DND-41 (cell line): ENCODE measurements at regions not wholly inside any gene's neighbourhood (a gene's known extent, or its start where the extent isn't known, plus 50 kb on each side); places are given as distances from the start of the nearest gene placed in this dataset.

Source experiments
- EZH2 ChIP-seq: IDR thresholded peaks from 3 replicates; pipeline ENCODE4 v1.6.1; 2012; ENCODE audit warnings: borderline replicate concordance, low read depth, mild to moderate bottlenecking, moderate library complexity, low read length, inconsistent platforms; ENCODE audit not compliant: severe bottlenecking
- TF ChIP-seq, protein P1 (sequence below): IDR thresholded peaks from 2 replicates; pipeline ENCODE4 v1.5.1; 2012; ENCODE audit warnings: borderline replicate concordance, low read length, moderate library complexity, mild to moderate bottlenecking; ENCODE audit not compliant: poor library complexity, severe bottlenecking; ENCODE audit errors: extremely low read depth

DNA sequence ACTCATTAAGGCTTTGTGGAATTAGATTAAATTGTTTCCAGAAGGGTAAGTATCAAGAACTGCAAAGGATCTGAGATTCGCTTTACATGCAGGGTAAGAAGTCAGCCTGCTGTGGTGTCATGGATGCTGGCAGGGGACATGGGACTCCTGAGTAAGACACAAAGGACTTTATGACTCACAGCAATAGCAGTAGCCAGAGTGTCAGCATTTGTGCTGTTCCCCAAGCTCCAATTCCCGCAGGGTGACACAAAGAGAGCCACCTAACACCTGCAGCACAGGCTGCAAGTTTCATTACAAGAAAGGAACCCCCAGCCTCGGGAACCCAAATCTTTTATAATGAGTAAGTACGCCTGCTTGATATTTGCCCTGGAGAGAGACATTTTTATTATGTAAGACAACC lies 298.1 kb upstream of the POU3F1 start:
- TF ChIP-seq, protein P1, sequence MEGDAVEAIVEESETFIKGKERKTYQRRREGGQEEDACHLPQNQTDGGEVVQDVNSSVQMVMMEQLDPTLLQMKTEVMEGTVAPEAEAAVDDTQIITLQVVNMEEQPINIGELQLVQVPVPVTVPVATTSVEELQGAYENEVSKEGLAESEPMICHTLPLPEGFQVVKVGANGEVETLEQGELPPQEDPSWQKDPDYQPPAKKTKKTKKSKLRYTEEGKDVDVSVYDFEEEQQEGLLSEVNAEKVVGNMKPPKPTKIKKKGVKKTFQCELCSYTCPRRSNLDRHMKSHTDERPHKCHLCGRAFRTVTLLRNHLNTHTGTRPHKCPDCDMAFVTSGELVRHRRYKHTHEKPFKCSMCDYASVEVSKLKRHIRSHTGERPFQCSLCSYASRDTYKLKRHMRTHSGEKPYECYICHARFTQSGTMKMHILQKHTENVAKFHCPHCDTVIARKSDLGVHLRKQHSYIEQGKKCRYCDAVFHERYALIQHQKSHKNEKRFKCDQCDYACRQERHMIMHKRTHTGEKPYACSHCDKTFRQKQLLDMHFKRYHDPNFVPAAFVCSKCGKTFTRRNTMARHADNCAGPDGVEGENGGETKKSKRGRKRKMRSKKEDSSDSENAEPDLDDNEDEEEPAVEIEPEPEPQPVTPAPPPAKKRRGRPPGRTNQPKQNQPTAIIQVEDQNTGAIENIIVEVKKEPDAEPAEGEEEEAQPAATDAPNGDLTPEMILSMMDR: no peak
- no peak for TF ChIP-seq EZH2
